Ectodermal cell (in vitro differentiated cells): ENCODE measurements at regions not wholly inside any gene's neighbourhood (a gene's known extent, or its start where the extent isn't known, plus 50 kb on each side); places are given as distances from the start of the nearest gene placed in this dataset.

ENCODE experiments used
- H3K27ac ChIP-seq: 2 replicates; pipeline ENCODE4 v1.7.0; 2013; ENCODE audit warnings: mild to moderate bottlenecking, low read depth, low read length; ENCODE audit not compliant: insufficient read depth, poor library complexity, severe bottlenecking
- H3K27me3 ChIP-seq: 2 replicates; pipeline ENCODE4 v1.7.0; 2013; ENCODE audit warnings: mild to moderate bottlenecking, low read length; ENCODE audit not compliant: insufficient read depth, control insufficient read depth, poor library complexity, severe bottlenecking
- H3K36me3 ChIP-seq: one replicate; pipeline ENCODE4 v1.7.0; 2013; ENCODE audit warnings: low read length; ENCODE audit not compliant: control insufficient read depth, insufficient read depth
- H3K4me1 ChIP-seq: one replicate; pipeline ENCODE4 v1.7.0; 2013; ENCODE audit warnings: low read length; ENCODE audit not compliant: control insufficient read depth, insufficient read depth
- H3K4me3 ChIP-seq: 2 replicates; pipeline ENCODE4 v1.7.0; 2013; ENCODE audit warnings: low read depth, low read length, control low read depth; ENCODE audit not compliant: insufficient read depth
- H3K9me3 ChIP-seq: 2 replicates; pipeline ENCODE4 v1.7.0; 2013; ENCODE audit warnings: mild to moderate bottlenecking, low read length, moderate library complexity; ENCODE audit not compliant: control insufficient read depth
- WGBS, 2 experiments: methylation state at CpG; one replicate each; pipeline ENCODE4 v1.1.7; 2013; ENCODE audit warnings: missing lambda C conversion rate in 2 of 2; 5-methylcytosine and 5-hydroxymethylcytosine counted together

GRCh38 chr9:115276621-115277020 is 158.7 kb upstream of the TNC start:
- Histone ChIP-seq H3K27me3 (no peaks in the 10 kb centered on the region), H3K4me1 (peaks cover 7% of the 10 kb centered on the region), H3K36me3 (no peaks in the 10 kb centered on the region), H3K27ac (no peak overlapping the region), H3K9me3 (no peaks in the 10 kb centered on the region), H3K4me3 (no peak overlapping the region)
- WGBS, 2 experiments, result 94 to 95% methylated on average over 2 of the region's 2 CpGs

GRCh38 chr9:115277301-115277700 is 159.3 kb upstream of the TNC start:
- peaks cover 7% of the 10 kb centered on the region for H3K4me1 ChIP-seq
- H3K27ac ChIP-seq, result no peak overlapping the region
- H3K27me3 ChIP-seq, result no peaks in the 10 kb centered on the region
- no peaks in the 10 kb centered on the region for H3K36me3 ChIP-seq
- H3K4me3 ChIP-seq, result no peak overlapping the region
- WGBS, 2 experiments, result 98 to 100% methylated on average over 1 to 3 of the region's 3 CpGs
- no peaks in the 10 kb centered on the region for H3K9me3 ChIP-seq

DNA sequence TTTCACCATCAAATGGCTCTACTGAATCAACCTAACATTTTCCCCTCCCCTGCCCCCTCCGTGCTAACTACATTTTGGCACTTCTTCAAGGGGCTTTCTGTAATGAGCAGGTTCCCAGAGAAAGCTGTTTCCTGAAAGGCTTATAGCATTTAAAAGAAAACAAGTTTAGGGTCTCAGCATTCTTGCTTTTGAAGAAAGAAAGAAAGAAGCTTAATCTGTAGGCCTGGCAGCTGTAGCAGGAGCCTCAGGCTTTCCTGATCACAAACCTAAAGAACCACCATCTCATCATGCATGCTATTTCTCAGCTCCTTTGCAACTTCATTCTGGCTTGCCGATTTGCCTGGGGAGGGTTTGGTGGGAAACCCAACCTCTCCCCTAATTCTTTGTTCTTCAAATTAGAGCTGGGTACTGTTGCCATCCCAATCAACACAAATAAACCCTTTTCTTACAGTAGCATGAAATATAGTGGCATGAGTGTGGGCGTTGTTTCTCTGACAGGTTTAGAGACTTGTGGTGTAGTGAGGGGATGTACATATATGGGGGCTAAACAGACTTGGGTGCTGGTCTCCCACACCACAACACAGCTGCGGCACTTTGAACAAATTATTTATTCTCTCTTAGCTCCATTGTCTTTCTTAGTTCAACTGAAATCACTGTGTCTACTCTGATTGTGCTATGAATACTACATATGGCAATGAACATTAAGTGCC is 160.5 kb upstream of the TNC start:
- Histone ChIP-seq H3K9me3 (no peaks in the 10 kb centered on the region), H3K36me3 (no peaks in the 10 kb centered on the region), H3K27ac (no peak overlapping the region), H3K4me1 (peaks cover 7% of the 10 kb centered on the region), H3K27me3 (no peaks in the 10 kb centered on the region), H3K4me3 (no peak overlapping the region)
- WGBS, 2 experiments, result 40 to 57% methylated on average over 2 to 4 of the region's 4 CpGs

DNA sequence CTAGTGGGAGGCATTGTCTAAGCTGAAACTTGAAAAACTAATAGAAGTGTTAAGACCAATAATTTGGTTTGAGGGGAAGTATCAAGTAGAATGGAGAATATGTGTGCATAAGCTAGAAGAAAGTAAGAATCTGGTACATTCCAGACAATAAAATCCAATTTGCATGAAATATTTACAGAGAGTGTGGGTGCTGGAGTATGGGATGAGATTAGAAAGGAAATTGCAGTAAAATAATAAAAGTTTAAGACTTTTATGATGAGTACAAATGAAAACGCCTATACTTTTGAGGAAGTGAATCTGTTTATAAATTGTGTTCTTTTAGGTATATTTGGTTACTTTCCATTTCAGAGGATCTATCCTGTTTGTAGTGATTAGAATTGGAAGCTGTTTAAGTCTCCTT is 165.4 kb upstream of the TNC start:
- Histone ChIP-seq H3K27ac (no peak overlapping the region), H3K36me3 (no peaks in the 10 kb centered on the region), H3K4me3 (no peak overlapping the region), H3K4me1 (peaks cover 3% of the 10 kb centered on the region), H3K9me3 (no peaks in the 10 kb centered on the region), H3K27me3 (no peaks in the 10 kb centered on the region)
- WGBS, 2 experiments, result 91 to 92% methylated on average over 1 of the region's 1 CpG

DNA sequence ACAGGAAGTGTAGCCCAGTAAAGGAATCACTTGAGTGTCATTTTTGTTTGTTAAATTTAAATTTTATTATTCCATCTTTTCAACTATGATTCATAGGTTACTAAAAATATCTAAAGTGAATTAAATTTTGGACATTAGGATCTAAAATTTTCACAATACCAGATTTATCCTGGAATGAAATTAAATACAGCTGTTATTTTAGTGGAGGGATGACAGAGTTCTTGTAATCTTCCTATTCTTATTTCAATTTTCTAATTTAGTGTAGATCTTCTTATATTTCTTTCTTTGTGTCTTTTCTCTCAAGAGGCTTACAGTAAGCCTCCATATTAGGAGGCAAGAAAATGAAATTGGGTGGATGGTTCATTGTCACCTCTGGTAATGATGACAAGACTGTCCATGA is 167.9 kb upstream of the TNC start:
- Histone ChIP-seq H3K36me3 (no peaks in the 10 kb centered on the region), H3K27ac (no peak overlapping the region), H3K27me3 (no peaks in the 10 kb centered on the region), H3K9me3 (no peaks in the 10 kb centered on the region), H3K4me3 (no peak overlapping the region), H3K4me1 (no peaks in the 10 kb centered on the region)

GRCh38 chr9:115286411-115286810 is 168.5 kb upstream of the TNC start:
- no peaks in the 10 kb centered on the region for H3K9me3 ChIP-seq
- 94 to 96% methylated on average over 1 of the region's 1 CpG for WGBS, 2 experiments
- H3K27me3 ChIP-seq, result no peaks in the 10 kb centered on the region
- H3K4me3 ChIP-seq, result no peak overlapping the region
- no peak overlapping the region for H3K27ac ChIP-seq
- H3K4me1 ChIP-seq, result no peaks in the 10 kb centered on the region
- H3K36me3 ChIP-seq, result no peaks in the 10 kb centered on the region

GRCh38 chr9:115289757-115290208 is 171.8 kb upstream of the TNC start:
- Histone ChIP-seq H3K27ac (no peak overlapping the region), H3K36me3 (no peaks in the 10 kb centered on the region), H3K9me3 (no peaks in the 10 kb centered on the region), H3K27me3 (no peaks in the 10 kb centered on the region), H3K4me1 (peaks cover 6% of the 10 kb centered on the region), H3K4me3 (no peak overlapping the region)
- 88 to 91% methylated on average over 1 of the region's 1 CpG for WGBS, 2 experiments

GRCh38 chr9:115291841-115292240 is 173.9 kb upstream of the TNC start:
- no peaks in the 10 kb centered on the region for H3K36me3 ChIP-seq
- no peak overlapping the region for H3K4me3 ChIP-seq
- no peaks in the 10 kb centered on the region for H3K9me3 ChIP-seq
- WGBS, 2 experiments, result 79 to 97% methylated on average over 3 of the region's 3 CpGs
- H3K27ac ChIP-seq, result no peak overlapping the region
- no peaks in the 10 kb centered on the region for H3K27me3 ChIP-seq
- peaks cover 6% of the 10 kb centered on the region for H3K4me1 ChIP-seq

- no peaks in the 10 kb centered on the region for H3K36me3 ChIP-seq
- H3K4me3 ChIP-seq, result no peak overlapping the region
- no peaks in the 10 kb centered on the region for H3K9me3 ChIP-seq
- H3K4me1 ChIP-seq, result peaks cover 6% of the 10 kb centered on the region
- WGBS, 2 experiments, result 88 to 90% methylated on average over 4 of the region's 4 CpGs
- H3K27ac ChIP-seq, result no peak overlapping the region
- no peaks in the 10 kb centered on the region for H3K27me3 ChIP-seq
Measured at GRCh38 chr9:115292584-115293279, 174.8 kb upstream of the TNC start.

DNA sequence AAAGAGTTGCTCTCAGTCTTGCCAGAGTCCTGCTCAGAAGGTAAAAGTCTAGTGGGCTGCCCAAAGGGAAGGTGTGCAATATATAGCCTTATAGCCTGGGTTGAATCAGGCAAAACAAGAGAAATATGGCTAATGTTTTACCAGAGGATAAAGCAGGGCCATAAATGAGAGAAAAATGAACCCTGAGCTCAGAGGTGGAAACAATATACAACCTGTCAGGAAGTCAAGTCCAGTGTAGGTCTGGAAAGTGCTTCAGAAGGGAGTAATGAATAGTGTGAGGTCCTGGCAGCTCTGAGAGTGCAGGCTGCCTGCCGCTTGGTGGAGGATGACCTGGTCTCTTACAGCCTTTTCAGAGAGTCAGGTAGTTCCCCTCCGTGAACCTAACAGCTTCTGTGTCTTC is 177.8 kb upstream of the TNC start:
- no peaks in the 10 kb centered on the region for H3K9me3 ChIP-seq
- no peaks in the 10 kb centered on the region for H3K36me3 ChIP-seq
- no peak overlapping the region for H3K27ac ChIP-seq
- H3K27me3 ChIP-seq, result no peaks in the 10 kb centered on the region
- H3K4me3 ChIP-seq, result no peak overlapping the region
- WGBS, 2 experiments, result 94 to 96% methylated on average over 2 of the region's 2 CpGs
- peaks cover 6% of the 10 kb centered on the region for H3K4me1 ChIP-seq
